BJ (cell line): ENCODE measurements at regions not wholly inside any gene's neighbourhood (a gene's known extent, or its start where the extent isn't known, plus 50 kb on each side); places are given as distances from the start of the nearest gene placed in this dataset.

ENCODE experiments used
- CTCF ChIA-PET: fragments of 350-600 bp; formaldehyde crosslinking; extraction: SDS; loops from one replicate; lab custom pipeline; 2021; ENCODE audit warnings: antibody characterized with exemption, inconsistent platforms; lab: Yijun Ruan, JAX
- POLR2A ChIA-PET: fragments of 300-600 bp; sonication (Branson Sonifier 250); formaldehyde crosslinking; extraction: SDS; loops from one replicate; lab custom pipeline; 2021; ENCODE audit warnings: antibody characterized with exemption; lab: Charles Lee
- DNase-seq: peaks from one replicate; pipeline ENCODE4 v3.0.0-alpha.2; 2011; ENCODE audit warnings: low read depth
- H3K27me3 ChIP-seq: 2 replicates; pipeline ENCODE4 v1.6.0; 2011; ENCODE audit warnings: low read length; ENCODE audit not compliant: control insufficient read depth, insufficient read depth
- H3K36me3 ChIP-seq: 2 replicates; pipeline ENCODE4 v1.5.1; 2011; ENCODE audit warnings: low read length; ENCODE audit not compliant: control insufficient read depth, insufficient read depth
- H3K4me3 ChIP-seq: 2 replicates; pipeline ENCODE4 v1.5.1; 2011; ENCODE audit warnings: low read depth, mild to moderate bottlenecking, control low read depth, low read length
- CTCF ChIP-seq: IDR thresholded peaks from 2 replicates; pipeline ENCODE4 v1.5.1; 2011; ENCODE audit warnings: low read depth, mild to moderate bottlenecking, control low read depth, inconsistent platforms, low read length, moderate library complexity; ENCODE audit not compliant: insufficient read depth

DNA sequence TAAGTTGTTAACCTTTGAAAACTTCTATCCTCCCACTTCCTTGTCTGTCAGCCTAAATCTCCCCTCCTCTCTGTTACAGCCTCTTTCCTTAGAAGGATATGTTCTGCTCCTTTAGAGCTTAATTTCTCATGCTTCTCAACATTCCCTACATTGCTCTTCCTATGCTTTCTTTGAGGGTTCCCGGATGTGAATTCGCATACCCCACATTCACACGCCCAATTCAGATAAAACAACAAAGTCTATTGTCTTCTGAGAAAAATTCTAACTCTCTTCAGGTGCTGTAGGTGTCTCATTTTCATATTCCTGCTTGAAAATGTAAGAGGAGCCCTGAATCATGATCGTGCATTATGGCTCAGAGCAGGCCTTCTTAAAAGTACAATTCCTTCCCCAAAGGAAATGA is 171.8 kb upstream of the DPH6 start:
- TF ChIP-seq CTCF, result no peak
- CTCF ChIA-PET, result no interaction called here
- H3K4me3 ChIP-seq, result no peak overlapping the region
- no peaks in the 10 kb centered on the region for H3K36me3 ChIP-seq
- POLR2A ChIA-PET, result no interaction called here
- no peak for DNase-seq
- H3K27me3 ChIP-seq, result no peaks in the 10 kb centered on the region

DNA sequence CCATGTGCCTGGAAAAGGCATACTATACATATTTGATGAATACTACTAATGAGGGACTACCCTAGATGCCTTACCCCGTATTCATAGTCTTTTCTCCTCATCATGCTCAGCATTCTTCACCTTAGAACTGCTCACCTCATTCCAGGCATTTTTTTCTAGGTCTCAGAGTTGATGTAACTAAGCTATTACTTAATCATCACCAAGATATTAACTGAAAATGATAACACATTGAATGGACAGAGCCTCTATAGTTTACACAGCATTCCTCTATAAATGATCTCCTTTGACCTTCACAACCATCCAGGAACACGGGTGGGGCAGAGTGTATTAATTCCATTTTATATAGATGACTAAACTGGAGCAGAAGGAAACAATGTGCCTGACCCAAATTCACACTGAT is 174.1 kb upstream of the DPH6 start:
- POLR2A ChIA-PET, result no interaction called here
- no peak for DNase-seq
- CTCF ChIA-PET, result no interaction called here
- H3K27me3 ChIP-seq, result no peaks in the 10 kb centered on the region
- no peak overlapping the region for H3K4me3 ChIP-seq
- no peak for TF ChIP-seq CTCF
- no peaks in the 10 kb centered on the region for H3K36me3 ChIP-seq

GRCh38 chr15:35720984-35721383 is 175.0 kb upstream of the DPH6 start:
- POLR2A ChIA-PET, result no interaction called here
- no peaks in the 10 kb centered on the region for H3K36me3 ChIP-seq
- CTCF ChIA-PET, result no interaction called here

GRCh38 chr15:35721751-35722150 is 175.8 kb upstream of the DPH6 start:
- CTCF ChIA-PET, result no interaction called here
- no peak for DNase-seq
- Histone ChIP-seq H3K4me3 (no peak overlapping the region), H3K27me3 (no peaks in the 10 kb centered on the region), H3K36me3 (no peaks in the 10 kb centered on the region)
- POLR2A ChIA-PET, result no interaction called here
- TF ChIP-seq CTCF, result no peak

More at GRCh38 chr15:35720984-35721383, 175.0 kb upstream of the DPH6 start:
- no peak for TF ChIP-seq CTCF
- no peak for DNase-seq
- Histone ChIP-seq H3K27me3 (no peaks in the 10 kb centered on the region), H3K4me3 (no peak overlapping the region)

GRCh38 chr15:35722501-35722900 is 176.5 kb upstream of the DPH6 start:
- TF ChIP-seq CTCF, result no peak
- no peak overlapping the region for H3K4me3 ChIP-seq
- POLR2A ChIA-PET, result interaction anchor here (0.6 kb wide), 1 partner anchor 1337 kb away, joined by 3 read pairs; no protein-coding TSS in a partner anchor
- DNase-seq, result no peak
- no peaks in the 10 kb centered on the region for H3K27me3 ChIP-seq
- CTCF ChIA-PET, result interaction anchor here (1.4 kb wide), 1 partner anchor 24 kb away, joined by 4 read pairs; no protein-coding TSS in a partner anchor
- no peaks in the 10 kb centered on the region for H3K36me3 ChIP-seq
